Gastroesophageal sphincter (tissue), 4 donors: ENCODE measurements at regions not wholly inside any gene's neighbourhood (a gene's known extent, or its start where the extent isn't known, plus 50 kb on each side); places are given as distances from the start of the nearest gene placed in this dataset.
"Not testable (repeated sequence)": the region's sequence is repeated elsewhere in the genome, so short reads cannot be mapped to it uniquely, and the experiment has no call there.

Source experiments
- ATAC-seq: fragments of 150-250 bp; one replicate; pipeline ENCODE4 v1.9.1; 2016; ENCODE audit warnings: mild to moderate bottlenecking, moderate library complexity
- H3K27ac ChIP-seq, 4 donors: fragments of 200-600 bp; sonication (generic) in 3 of 4; 1 replicate in 3 of 4; 2 replicates in 1 of 4; pipeline ENCODE4 v1.5.1; 2016 to 2019
- H3K27me3 ChIP-seq: fragments of 200-600 bp; sonication (generic); one replicate; pipeline ENCODE4 v1.5.1; 2019
- H3K36me3 ChIP-seq, 2 donors: fragments of 200-600 bp; sonication (generic); one replicate each; pipeline ENCODE4 v1.5.1; 2019; ENCODE audit warnings: control low read depth in 1 of 2
- H3K4me1 ChIP-seq, 3 donors: fragments of 200-600 bp; sonication (generic); 1 replicate in 2 of 3; 2 replicates in 1 of 3; pipeline ENCODE4 v1.5.1; 2016 to 2019; ENCODE audit warnings: control low read depth in 2 of 3
- H3K4me3 ChIP-seq, 2 donors: fragments of 200-600 bp; sonication (generic); one replicate each; pipeline ENCODE4 v1.5.1; 2019; ENCODE audit warnings: mild to moderate bottlenecking in 1 of 2, moderate library complexity in 1 of 2
- H3K9me3 ChIP-seq, 3 donors: fragments of 200-600 bp; sonication (generic); one replicate each; pipeline ENCODE4 v1.5.1; 2017 to 2019; ENCODE audit warnings: control low read depth in 2 of 3
- CTCF ChIP-seq, 4 experiments: fragments of 200-600 bp in 2 of 4; fragments of 450-650 bp in 2 of 4; sonication (generic) in 1 of 4; IDR thresholded peaks; one replicate each; pipeline ENCODE4 v1.5.1; 2017 to 2019; ENCODE audit warnings: antibody characterized with exemption in 4 of 4, mild to moderate bottlenecking in 2 of 4, moderate library complexity in 2 of 4
- EP300 ChIP-seq: sonication (generic); formaldehyde crosslinking; IDR thresholded peaks from one replicate; pipeline ENCODE4 v1.6.1; 2017; ENCODE audit warnings: antibody characterized with exemption, mild to moderate bottlenecking
- POLR2A ChIP-seq, 2 donors: fragments of 450-650 bp; IDR thresholded peaks; one replicate each; pipeline ENCODE4 v1.6.1; 2017; ENCODE audit warnings: antibody characterized with exemption in 2 of 2, mild to moderate bottlenecking in 2 of 2, moderate library complexity in 1 of 2
- POLR2AphosphoS5 ChIP-seq: sonication (generic); formaldehyde crosslinking; IDR thresholded peaks from one replicate; pipeline ENCODE4 v1.6.1; 2017; ENCODE audit warnings: antibody characterized with exemption
- WGBS, 2 donors: methylation state at CpG; one replicate each; pipeline ENCODE4 v1.1.5; 2018; ENCODE audit warnings: low coverage in 1 of 2; 5-methylcytosine and 5-hydroxymethylcytosine counted together

GRCh38 chr7:80008039-80008438 lies 126.6 kb upstream of the GNAI1 start:
- TF ChIP-seq POLR2AphosphoS5 (no peak), CTCF (IDR thresholded peaks at IDR 0.05) (no peak), EP300 (no peak), POLR2A (IDR thresholded peaks at IDR 0.05) (no peak)
- ATAC-seq: no peak
- Histone ChIP-seq H3K36me3 (no peaks in the 10 kb centered on the region), H3K27ac (no peak overlapping the region), H3K9me3 (no peaks in the 10 kb centered on the region), H3K4me1 (no peaks in the 10 kb centered on the region), H3K4me3 (no peak overlapping the region), H3K27me3 (no peaks in the 10 kb centered on the region)
- WGBS, 2 donors: 44 to 55% methylated on average over 1 of the region's 1 CpG

GRCh38 chr7:80002865-80003264 lies 131.8 kb upstream of the GNAI1 start:
- WGBS, 2 donors: 11 to 17% methylated on average over 1 to 2 of the region's 2 CpGs
- no peak for TF ChIP-seq EP300
- no peak for TF ChIP-seq CTCF (IDR thresholded peaks at IDR 0.05)
- TF ChIP-seq POLR2A (IDR thresholded peaks at IDR 0.05): no peak
- TF ChIP-seq POLR2AphosphoS5: no peak
- H3K9me3 ChIP-seq: no peaks in the 10 kb centered on the region
- no peaks in the 10 kb centered on the region for H3K27me3 ChIP-seq
- no peaks in the 10 kb centered on the region for H3K36me3 ChIP-seq
- no peak overlapping the region for H3K4me3 ChIP-seq
- H3K27ac ChIP-seq: no peak overlapping the region
- no peaks in the 10 kb centered on the region for H3K4me1 ChIP-seq
- no peak for ATAC-seq

- Histone ChIP-seq H3K36me3 (no peaks in the 10 kb centered on the region), H3K27ac (no peak overlapping the region), H3K4me1 (no peaks in the 10 kb centered on the region), H3K27me3 (no peaks in the 10 kb centered on the region), H3K4me3 (no peak overlapping the region), H3K9me3 (no peaks in the 10 kb centered on the region)
- no peak for ATAC-seq
- TF ChIP-seq POLR2A (IDR thresholded peaks at IDR 0.05): no peak
- TF ChIP-seq CTCF (IDR thresholded peaks at IDR 0.05): no peak
- 37 to 42% methylated on average over 1 of the region's 1 CpG for WGBS, 2 donors
Measured at GRCh38 chr7:79998363-79998762, 136.3 kb upstream of the GNAI1 start.

GRCh38 chr7:79997345-79997744 lies 137.3 kb upstream of the GNAI1 start:
- Histone ChIP-seq H3K27me3 (no peaks in the 10 kb centered on the region), H3K36me3 (no peaks in the 10 kb centered on the region), H3K4me1 (no peaks in the 10 kb centered on the region), H3K9me3 (no peaks in the 10 kb centered on the region), H3K27ac (no peak overlapping the region), H3K4me3 (no peak overlapping the region)
- no peak for ATAC-seq
- 91 to 92% methylated on average over 1 of the region's 1 CpG for WGBS, 2 donors
- TF ChIP-seq CTCF (IDR thresholded peaks at IDR 0.05) (no peak), POLR2AphosphoS5 (no peak), EP300 (no peak), POLR2A (IDR thresholded peaks at IDR 0.05) (no peak)

- H3K4me3 ChIP-seq, H3K27me3 ChIP-seq, H3K27ac ChIP-seq, H3K9me3 ChIP-seq, ATAC-seq, H3K36me3 ChIP-seq, H3K4me1 ChIP-seq: not testable (repeated sequence)
- 91 to 100% methylated on average over 2 to 3 of the region's 3 CpGs for WGBS, 2 donors
Measured at GRCh38 chr7:79995741-79996140, 138.9 kb upstream of the GNAI1 start.

GRCh38 chr7:79988653-79989052 lies 146.0 kb upstream of the GNAI1 start:
- no peak overlapping the region for H3K4me3 ChIP-seq
- no peaks in the 10 kb centered on the region for H3K27me3 ChIP-seq
- ATAC-seq: no peak
- no peaks in the 10 kb centered on the region for H3K4me1 ChIP-seq
- 25 to 42% methylated on average over 1 of the region's 1 CpG for WGBS, 2 donors
- H3K9me3 ChIP-seq: no peaks in the 10 kb centered on the region
- TF ChIP-seq POLR2A (IDR thresholded peaks at IDR 0.05): no peak
- TF ChIP-seq EP300: no peak
- TF ChIP-seq POLR2AphosphoS5: no peak
- no peak for TF ChIP-seq CTCF (IDR thresholded peaks at IDR 0.05)
- H3K27ac ChIP-seq: no peak overlapping the region
- H3K36me3 ChIP-seq: no peaks in the 10 kb centered on the region
